GM23248 (cell line): ENCODE measurements at regions not wholly inside any gene's neighbourhood (a gene's known extent, or its start where the extent isn't known, plus 50 kb on each side); places are given as distances from the start of the nearest gene placed in this dataset.

Experiments
- EZH2 ChIP-seq: fragments of 200-600 bp; sonication (generic); IDR thresholded peaks from 2 replicates; pipeline ENCODE4 v1.6.1; 2018; ENCODE audit warnings: antibody characterized with exemption, mild to moderate bottlenecking; ENCODE audit not compliant: insufficient read depth, poor library complexity, severe bottlenecking
- EZH2phosphoT487 ChIP-seq: fragments of 200-600 bp; sonication (generic); IDR thresholded peaks from 2 replicates; pipeline ENCODE4 v1.6.1; 2018; ENCODE audit warnings: antibody characterized with exemption, moderate library complexity, mild to moderate bottlenecking, low read depth; ENCODE audit not compliant: insufficient read depth

GRCh38 chr20:48196486-48196885 lies 411.2 kb upstream of the SULF2 start:
- TF ChIP-seq EZH2phosphoT487 (no peak), EZH2 (no peak)
